ENCODE measurements at regions not wholly inside any gene's neighbourhood (a gene's known extent, or its start where the extent isn't known, plus 50 kb on each side); places are given as distances from the start of the nearest gene placed in this dataset.

DNA sequence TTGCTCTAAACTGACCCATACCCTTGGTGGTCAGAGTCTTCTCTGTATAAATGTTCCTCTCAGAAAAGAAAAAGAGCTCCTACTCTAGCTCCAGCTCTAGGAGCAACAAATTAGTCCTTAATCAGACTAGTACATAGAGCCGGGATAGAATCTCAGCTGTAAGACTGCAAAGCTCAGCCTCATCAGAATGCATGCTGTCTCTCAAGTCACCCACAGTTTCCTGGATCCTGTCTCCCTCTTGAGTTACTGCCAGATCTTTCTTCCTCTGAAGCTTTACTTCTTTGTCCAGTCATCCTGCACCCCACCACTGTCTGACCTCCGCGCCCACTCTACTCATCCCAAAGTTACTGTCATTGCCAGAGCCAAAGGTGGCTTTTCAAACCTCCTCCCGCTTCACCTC is 139.3 kb upstream of the PRMT8 start:
- TF ChIP-seq, protein P1, sequence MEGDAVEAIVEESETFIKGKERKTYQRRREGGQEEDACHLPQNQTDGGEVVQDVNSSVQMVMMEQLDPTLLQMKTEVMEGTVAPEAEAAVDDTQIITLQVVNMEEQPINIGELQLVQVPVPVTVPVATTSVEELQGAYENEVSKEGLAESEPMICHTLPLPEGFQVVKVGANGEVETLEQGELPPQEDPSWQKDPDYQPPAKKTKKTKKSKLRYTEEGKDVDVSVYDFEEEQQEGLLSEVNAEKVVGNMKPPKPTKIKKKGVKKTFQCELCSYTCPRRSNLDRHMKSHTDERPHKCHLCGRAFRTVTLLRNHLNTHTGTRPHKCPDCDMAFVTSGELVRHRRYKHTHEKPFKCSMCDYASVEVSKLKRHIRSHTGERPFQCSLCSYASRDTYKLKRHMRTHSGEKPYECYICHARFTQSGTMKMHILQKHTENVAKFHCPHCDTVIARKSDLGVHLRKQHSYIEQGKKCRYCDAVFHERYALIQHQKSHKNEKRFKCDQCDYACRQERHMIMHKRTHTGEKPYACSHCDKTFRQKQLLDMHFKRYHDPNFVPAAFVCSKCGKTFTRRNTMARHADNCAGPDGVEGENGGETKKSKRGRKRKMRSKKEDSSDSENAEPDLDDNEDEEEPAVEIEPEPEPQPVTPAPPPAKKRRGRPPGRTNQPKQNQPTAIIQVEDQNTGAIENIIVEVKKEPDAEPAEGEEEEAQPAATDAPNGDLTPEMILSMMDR (IDR thresholded peaks at IDR 0.05): no peak
- no peak for TF ChIP-seq POLR2A (IDR thresholded peaks at IDR 0.05)
